HFF-Myc (cell line): ENCODE measurements at regions not wholly inside any gene's neighbourhood (a gene's known extent, or its start where the extent isn't known, plus 50 kb on each side); places are given as distances from the start of the nearest gene placed in this dataset.

Experiments
- DNase-seq: peaks from one replicate; pipeline ENCODE4 v3.0.0-alpha.2; 2011; ENCODE audit warnings: low read depth; ENCODE audit errors: extremely low read depth
- H3K4me3 ChIP-seq: replicated peaks from 2 replicates; pipeline ENCODE4 v1.5.1; 2011; ENCODE audit warnings: low read depth, mild to moderate bottlenecking, control low read depth, low read length
- TF ChIP-seq, protein P1 (sequence below): IDR thresholded peaks from 2 replicates; pipeline ENCODE4 v1.5.1; 2012; ENCODE audit warnings: mild to moderate bottlenecking, low read depth, low read length, control low read depth; ENCODE audit errors: missing control alignments

GRCh38 chr3:159447841-159448240, 540.8 kb upstream of the IL12A start:
- H3K4me3 ChIP-seq = no peak overlapping the region
- no peak for DNase-seq
- TF ChIP-seq, protein P1, sequence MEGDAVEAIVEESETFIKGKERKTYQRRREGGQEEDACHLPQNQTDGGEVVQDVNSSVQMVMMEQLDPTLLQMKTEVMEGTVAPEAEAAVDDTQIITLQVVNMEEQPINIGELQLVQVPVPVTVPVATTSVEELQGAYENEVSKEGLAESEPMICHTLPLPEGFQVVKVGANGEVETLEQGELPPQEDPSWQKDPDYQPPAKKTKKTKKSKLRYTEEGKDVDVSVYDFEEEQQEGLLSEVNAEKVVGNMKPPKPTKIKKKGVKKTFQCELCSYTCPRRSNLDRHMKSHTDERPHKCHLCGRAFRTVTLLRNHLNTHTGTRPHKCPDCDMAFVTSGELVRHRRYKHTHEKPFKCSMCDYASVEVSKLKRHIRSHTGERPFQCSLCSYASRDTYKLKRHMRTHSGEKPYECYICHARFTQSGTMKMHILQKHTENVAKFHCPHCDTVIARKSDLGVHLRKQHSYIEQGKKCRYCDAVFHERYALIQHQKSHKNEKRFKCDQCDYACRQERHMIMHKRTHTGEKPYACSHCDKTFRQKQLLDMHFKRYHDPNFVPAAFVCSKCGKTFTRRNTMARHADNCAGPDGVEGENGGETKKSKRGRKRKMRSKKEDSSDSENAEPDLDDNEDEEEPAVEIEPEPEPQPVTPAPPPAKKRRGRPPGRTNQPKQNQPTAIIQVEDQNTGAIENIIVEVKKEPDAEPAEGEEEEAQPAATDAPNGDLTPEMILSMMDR = no peak

- no peak overlapping the region for H3K4me3 ChIP-seq
- DNase-seq = no peak
- TF ChIP-seq, protein P1 = no peak
Measured at GRCh38 chr3:159448902-159449301, 539.7 kb upstream of the IL12A start.

GRCh38 chr3:159451067-159451466, 537.6 kb upstream of the IL12A start:
- DNase-seq = no peak
- no peak overlapping the region for H3K4me3 ChIP-seq

DNA sequence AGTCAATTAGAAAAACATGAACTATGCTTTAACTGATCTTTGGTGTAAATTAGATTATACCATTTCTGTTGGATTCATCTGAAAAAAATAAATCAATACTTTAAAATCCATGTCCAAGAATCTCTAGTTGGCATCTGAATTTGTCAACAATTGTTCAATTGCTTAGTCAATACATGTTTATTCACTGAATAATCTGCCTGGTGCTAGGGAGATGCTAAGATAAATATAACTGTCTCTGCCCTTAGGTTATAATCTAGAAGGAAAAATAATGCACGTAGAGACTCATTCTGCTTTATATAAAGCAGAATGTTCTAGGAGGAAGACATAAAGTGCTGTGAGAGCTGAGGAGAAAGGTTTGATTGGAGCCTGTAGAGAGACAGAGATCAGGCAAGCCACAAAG, 537.2 kb upstream of the IL12A start:
- no peak for DNase-seq
- no peak overlapping the region for H3K4me3 ChIP-seq
- TF ChIP-seq, protein P1 = no peak

More at GRCh38 chr3:159451067-159451466, 537.6 kb upstream of the IL12A start:
- TF ChIP-seq, protein P1 = no peak

DNA sequence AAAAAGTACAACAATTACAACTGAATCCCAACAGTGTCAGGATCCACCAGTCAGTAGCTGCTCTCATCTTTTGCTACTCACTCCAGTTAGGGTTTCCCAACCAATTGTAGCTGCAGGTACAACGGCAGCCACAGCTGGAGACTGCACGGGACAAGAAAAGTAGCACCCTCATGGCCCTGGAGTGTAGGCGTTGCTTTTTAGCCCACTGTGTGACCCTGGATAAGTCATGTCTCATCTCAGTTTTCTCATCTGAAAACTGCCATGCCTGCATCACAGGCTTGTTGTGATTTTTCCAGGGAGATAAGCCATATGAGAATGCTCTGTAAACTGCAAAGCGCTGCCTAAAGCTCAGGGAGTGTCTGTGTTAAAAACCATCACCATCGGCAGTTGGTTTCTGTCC, 535.6 kb upstream of the IL12A start:
- TF ChIP-seq, protein P1 = no peak
- no peak for DNase-seq
- no peak overlapping the region for H3K4me3 ChIP-seq

DNA sequence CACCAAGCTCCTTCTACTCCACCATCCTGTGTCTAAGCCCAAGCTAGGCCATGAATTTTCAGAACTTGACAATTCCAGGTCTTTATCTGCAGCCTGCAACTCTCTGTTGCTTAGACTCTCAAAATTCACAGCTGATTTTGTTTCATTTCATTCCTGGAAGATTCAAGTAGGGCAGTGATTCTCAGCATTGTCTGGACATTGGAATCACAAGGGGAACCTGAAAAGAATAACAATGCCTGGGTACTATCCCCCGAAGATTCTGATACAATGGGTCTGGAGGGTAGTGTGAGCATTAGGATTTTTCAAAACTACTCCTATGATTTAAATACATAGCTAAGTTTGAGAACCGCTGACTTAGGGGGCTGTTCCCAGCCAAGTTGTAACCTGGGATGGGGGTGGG, 534.7 kb upstream of the IL12A start:
- TF ChIP-seq, protein P1 = no peak
- DNase-seq = no peak
- H3K4me3 ChIP-seq = no peak overlapping the region

- TF ChIP-seq, protein P1 = no peak
- DNase-seq = no peak
- no peak overlapping the region for H3K4me3 ChIP-seq
Measured at GRCh38 chr3:159455741-159456181, 532.9 kb upstream of the IL12A start.
